ENCODE measurements at regions not wholly inside any gene's neighbourhood (a gene's known extent, or its start where the extent isn't known, plus 50 kb on each side); places are given as distances from the start of the nearest gene placed in this dataset.
"Not testable (repeated sequence)": the region's sequence is repeated elsewhere in the genome, so short reads cannot be mapped to it uniquely, and the experiment has no call there.

- Histone ChIP-seq H3K4me1 (ENCODE audit: control insufficient read depth, low read length) (no peaks in the 10 kb centered on the region), H3K27me3 (ENCODE audit: control insufficient read depth, low read length) (no peaks in the 10 kb centered on the region), H3F3A (ENCODE audit: control insufficient read depth, insufficient read depth) (no peaks in the 10 kb centered on the region), H3K4me3 (ENCODE audit: low read length) (no peak overlapping the region), H3K4me2 (ENCODE audit: low read length) (no peak overlapping the region), H3K79me2 (ENCODE audit: control insufficient read depth, low read length) (no peaks in the 10 kb centered on the region), H3K27ac (ENCODE audit: low read depth, low read length) (no peak overlapping the region), H3K9me3 (ENCODE audit: control insufficient read depth, insufficient read depth, low read length) (no peaks in the 10 kb centered on the region), H3K9me2 (replicated peaks; ENCODE audit: control insufficient read depth, low read length) (no peaks in the 10 kb centered on the region), H3K36me3 (ENCODE audit: control insufficient read depth, low read length) (no peaks in the 10 kb centered on the region), H4K20me1 (ENCODE audit: control insufficient read depth, insufficient read depth, low read depth, low read length) (no peaks in the 10 kb centered on the region)
- TF ChIP-seq CTCF (IDR thresholded peaks at IDR 0.05; ENCODE audit: low read depth, low read length, poor library complexity, severe bottlenecking) (no peak), EZH2phosphoT487 (IDR thresholded peaks at IDR 0.05; ENCODE audit: borderline replicate concordance, low read length) (no peak)
These were observed 1336.0 kb downstream of the GATA3 start for GRCh38 chr10:9390516-9390915.

- H3F3A ChIP-seq (ENCODE audit: control insufficient read depth, insufficient read depth), result no peaks in the 10 kb centered on the region
- H3K9me3 ChIP-seq (ENCODE audit: control insufficient read depth, insufficient read depth, low read length), result no peaks in the 10 kb centered on the region; the same call in 1 of the 2 replicates
- no peaks in the 10 kb centered on the region for H3K27me3 ChIP-seq (ENCODE audit: control insufficient read depth, low read length)
- TF ChIP-seq CTCF (IDR thresholded peaks at IDR 0.05; ENCODE audit: low read depth, low read length, poor library complexity, severe bottlenecking) (no peak), EZH2phosphoT487 (IDR thresholded peaks at IDR 0.05; ENCODE audit: borderline replicate concordance, low read length) (no peak)
- no peaks in the 10 kb centered on the region for H3K79me2 ChIP-seq (ENCODE audit: control insufficient read depth, low read length)
- H3K27ac ChIP-seq (ENCODE audit: low read depth, low read length), result no peak overlapping the region
- no peaks in the 10 kb centered on the region for H3K36me3 ChIP-seq (ENCODE audit: control insufficient read depth, low read length)
- H4K20me1 ChIP-seq (ENCODE audit: control insufficient read depth, insufficient read depth, low read depth, low read length), result no peaks in the 10 kb centered on the region
- no peak overlapping the region for H3K4me3 ChIP-seq (ENCODE audit: low read length)
- H3K9me2 ChIP-seq (replicated peaks; ENCODE audit: control insufficient read depth, low read length), result no peaks in the 10 kb centered on the region
- H3K4me2 ChIP-seq (ENCODE audit: low read length), result no peak overlapping the region
- H3K4me1 ChIP-seq (ENCODE audit: control insufficient read depth, low read length), result no peaks in the 10 kb centered on the region
These were observed 1344.9 kb downstream of the GATA3 start for GRCh38 chr10:9399275-9399983.

GRCh38 chr10:9402067-9402466, 1347.6 kb downstream of the GATA3 start:
- H3K27me3 ChIP-seq (ENCODE audit: control insufficient read depth, low read length); H3K4me1 ChIP-seq (ENCODE audit: control insufficient read depth, low read length); H3K27ac ChIP-seq (ENCODE audit: low read depth, low read length); H3F3A ChIP-seq (ENCODE audit: control insufficient read depth, insufficient read depth); H3K9me2 ChIP-seq (replicated peaks; ENCODE audit: control insufficient read depth, low read length); H3K4me2 ChIP-seq (ENCODE audit: low read length); H3K79me2 ChIP-seq (ENCODE audit: control insufficient read depth, low read length); H3K4me3 ChIP-seq (ENCODE audit: low read length); H3K9me3 ChIP-seq (ENCODE audit: control insufficient read depth, insufficient read depth, low read length); H4K20me1 ChIP-seq (ENCODE audit: control insufficient read depth, insufficient read depth, low read depth, low read length); H3K36me3 ChIP-seq (ENCODE audit: control insufficient read depth, low read length): not testable (repeated sequence)

- H3K36me3 ChIP-seq (ENCODE audit: control insufficient read depth, low read length); H3K4me3 ChIP-seq (ENCODE audit: low read length); H3K4me2 ChIP-seq (ENCODE audit: low read length); H3K79me2 ChIP-seq (ENCODE audit: control insufficient read depth, low read length); H3K27me3 ChIP-seq (ENCODE audit: control insufficient read depth, low read length); H3F3A ChIP-seq (ENCODE audit: control insufficient read depth, insufficient read depth); H3K27ac ChIP-seq (ENCODE audit: low read depth, low read length); H3K4me1 ChIP-seq (ENCODE audit: control insufficient read depth, low read length); H4K20me1 ChIP-seq (ENCODE audit: control insufficient read depth, insufficient read depth, low read depth, low read length); H3K9me3 ChIP-seq (ENCODE audit: control insufficient read depth, insufficient read depth, low read length); H3K9me2 ChIP-seq (replicated peaks; ENCODE audit: control insufficient read depth, low read length): not testable (repeated sequence)
These were observed 1348.2 kb downstream of the GATA3 start for GRCh38 chr10:9402507-9403195.

- not testable (repeated sequence) for H3K36me3 ChIP-seq (ENCODE audit: control insufficient read depth, low read length)
These were observed 1352.7 kb downstream of the GATA3 start for GRCh38 chr10:9407201-9407600.

More at GRCh38 chr10:9407201-9407600, 1352.7 kb downstream of the GATA3 start:
- not testable (repeated sequence) for H3K9me2 ChIP-seq (replicated peaks; ENCODE audit: control insufficient read depth, low read length); H3K79me2 ChIP-seq (ENCODE audit: control insufficient read depth, low read length); H3K27ac ChIP-seq (ENCODE audit: low read depth, low read length); H3K27me3 ChIP-seq (ENCODE audit: control insufficient read depth, low read length); H4K20me1 ChIP-seq (ENCODE audit: control insufficient read depth, insufficient read depth, low read depth, low read length); H3K4me3 ChIP-seq (ENCODE audit: low read length); H3K4me2 ChIP-seq (ENCODE audit: low read length); H3K4me1 ChIP-seq (ENCODE audit: control insufficient read depth, low read length); H3F3A ChIP-seq (ENCODE audit: control insufficient read depth, insufficient read depth); H3K9me3 ChIP-seq (ENCODE audit: control insufficient read depth, insufficient read depth, low read length)

All from DOHH2 (cell line).